GM19452 (cell line): ENCODE measurements at regions not wholly inside any gene's neighbourhood (a gene's known extent, or its start where the extent isn't known, plus 50 kb on each side); places are given as distances from the start of the nearest gene placed in this dataset.

Source experiments
- ATAC-seq: cut with Tn5 transposase; IDR thresholded peaks from one replicate; pipeline ENCODE4 v1.9.1; 2021; ENCODE audit not compliant: unreplicated experiment

DNA sequence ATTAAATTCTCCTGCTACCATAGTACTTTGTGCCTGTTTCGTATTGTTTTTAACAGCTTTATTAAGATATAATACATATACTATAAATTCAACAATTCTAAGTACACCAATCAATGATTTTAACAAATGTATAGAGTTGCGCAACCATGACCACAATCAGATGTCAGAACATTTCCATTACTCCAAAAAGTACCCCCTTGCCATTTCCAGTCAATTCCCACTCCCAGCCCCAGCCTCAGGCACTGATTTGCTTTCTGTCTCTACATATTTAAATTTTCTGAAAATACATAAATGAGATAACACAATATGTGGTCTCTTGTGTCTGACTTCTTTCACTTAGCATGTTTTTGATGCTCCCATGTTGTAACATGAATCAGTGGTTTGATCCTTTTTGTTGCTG is 193.9 kb downstream of the FIGN start:
- ATAC-seq: no peak

GRCh38 chr2:163541495-163541894 is 194.3 kb downstream of the FIGN start:
- ATAC-seq: no peak

- no peak for ATAC-seq
Observed at GRCh38 chr2:163528640-163529217, 207.1 kb downstream of the FIGN start.

DNA sequence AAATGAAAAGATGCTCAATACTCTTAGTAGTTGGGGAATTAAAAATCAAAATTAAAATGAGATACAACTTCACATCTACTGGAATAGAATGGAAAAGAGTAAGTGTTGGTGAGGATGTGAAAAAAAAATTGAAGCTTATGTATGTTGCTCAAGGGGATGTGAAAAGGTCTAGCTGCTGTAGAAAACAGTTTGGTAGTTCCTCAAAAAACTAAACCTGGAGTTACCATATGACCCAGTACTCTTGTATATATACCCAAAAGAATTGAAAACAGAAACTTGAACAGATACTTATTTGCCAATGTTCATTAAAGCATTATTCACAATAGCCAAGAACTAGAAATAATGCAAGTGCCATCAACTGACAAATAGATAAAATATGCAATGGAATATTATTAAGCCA is 208.4 kb downstream of the FIGN start:
- no peak for ATAC-seq

- ATAC-seq: no peak
Observed at GRCh38 chr2:163518762-163519161, 217.0 kb downstream of the FIGN start.

GRCh38 chr2:163515836-163516235 is 220.0 kb downstream of the FIGN start:
- no peak for ATAC-seq

DNA sequence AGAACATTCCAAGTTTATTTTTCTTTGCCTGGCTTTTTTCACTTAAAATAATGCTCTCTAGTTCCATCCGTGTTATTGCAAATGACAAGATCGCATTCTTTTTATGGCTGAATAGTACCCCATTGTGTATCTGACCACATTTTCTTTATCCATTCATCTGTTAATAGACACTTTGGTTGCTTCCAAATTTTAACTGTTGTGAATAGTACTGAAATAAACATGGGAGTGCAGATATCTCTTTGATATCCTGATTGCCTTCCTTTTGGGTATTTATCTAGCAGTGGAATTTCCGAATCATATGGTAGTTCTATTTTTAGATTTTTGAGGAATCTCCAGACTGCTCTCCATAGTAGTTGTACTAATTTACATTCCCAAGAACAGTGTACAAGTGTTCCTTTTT is 230.5 kb downstream of the FIGN start:
- no peak for ATAC-seq

DNA sequence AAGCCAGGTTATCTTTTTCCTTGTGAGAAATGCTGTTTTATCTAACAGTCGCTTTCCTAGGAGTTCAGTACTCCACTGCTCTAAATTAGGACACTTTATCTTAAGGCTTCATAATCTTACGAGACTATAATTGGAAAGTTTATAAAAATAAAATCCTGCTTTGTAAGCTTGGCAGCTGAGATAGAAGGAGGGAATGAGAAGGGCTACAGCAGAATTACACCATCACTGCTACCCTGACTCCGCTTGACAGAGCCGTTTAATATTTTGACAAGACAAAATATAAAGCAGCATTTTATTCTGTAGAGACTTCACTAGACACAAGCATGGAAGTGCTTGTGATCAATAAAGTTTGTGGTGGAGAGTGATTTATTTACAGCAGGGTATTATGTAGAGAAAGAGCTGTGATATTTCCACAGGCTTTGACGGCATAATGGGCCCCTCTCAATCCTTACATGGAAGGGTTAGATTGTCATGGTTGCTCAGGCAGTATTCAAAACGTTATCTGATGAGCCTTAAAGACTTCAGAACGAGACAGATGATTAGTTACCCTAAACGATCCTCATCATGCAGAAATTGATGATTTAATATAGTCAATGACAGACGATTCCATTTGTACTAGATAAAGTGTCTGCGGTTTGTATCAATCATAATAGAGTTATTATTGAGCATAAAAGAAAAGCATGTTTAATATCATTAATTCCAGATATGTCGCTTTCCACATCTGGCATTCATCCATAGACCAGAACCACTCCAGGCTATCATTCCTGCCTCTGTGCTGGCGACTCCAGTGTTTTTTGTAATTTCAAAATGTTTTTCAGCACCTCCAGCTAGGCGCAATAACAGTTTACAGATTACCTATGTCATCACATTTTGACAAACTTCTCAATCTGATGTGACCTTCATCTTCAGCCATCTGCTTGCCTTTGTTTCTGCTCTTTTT is 242.2 kb downstream of the FIGN start:
- ATAC-seq: no peak

GRCh38 chr2:163491850-163492249 is 244.0 kb downstream of the FIGN start:
- no peak for ATAC-seq

GRCh38 chr2:163490281-163490680 is 245.5 kb downstream of the FIGN start:
- ATAC-seq: no peak

DNA sequence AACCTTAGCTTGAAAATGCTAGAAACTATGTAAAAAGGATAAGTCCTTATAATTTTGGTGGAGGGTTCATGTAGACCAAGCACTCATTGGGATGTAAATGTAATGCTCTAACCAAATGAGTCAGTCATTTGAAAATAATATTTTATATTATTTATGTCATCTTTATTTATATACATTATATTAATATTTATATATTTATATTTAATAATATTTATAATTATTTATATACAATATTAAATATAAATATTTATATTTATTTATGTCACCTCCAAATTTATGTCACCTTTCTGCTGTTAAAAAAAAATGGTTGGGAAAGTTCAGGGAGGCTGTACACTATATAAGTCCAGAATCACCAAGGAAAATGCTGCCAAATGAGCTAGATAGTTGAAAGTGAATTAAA is 254.3 kb downstream of the FIGN start:
- no peak for ATAC-seq

GRCh38 chr2:163479599-163479998 is 256.2 kb downstream of the FIGN start:
- ATAC-seq: no peak

- no peak for ATAC-seq
Observed at GRCh38 chr2:163475815-163476214, 260.0 kb downstream of the FIGN start.

- no peak for ATAC-seq
Observed at GRCh38 chr2:163474889-163475288, 260.9 kb downstream of the FIGN start.

- ATAC-seq: no peak
Observed at GRCh38 chr2:163474319-163474744, 261.5 kb downstream of the FIGN start.

- ATAC-seq: no peak
Observed at GRCh38 chr2:163471947-163472346, 263.9 kb downstream of the FIGN start.

DNA sequence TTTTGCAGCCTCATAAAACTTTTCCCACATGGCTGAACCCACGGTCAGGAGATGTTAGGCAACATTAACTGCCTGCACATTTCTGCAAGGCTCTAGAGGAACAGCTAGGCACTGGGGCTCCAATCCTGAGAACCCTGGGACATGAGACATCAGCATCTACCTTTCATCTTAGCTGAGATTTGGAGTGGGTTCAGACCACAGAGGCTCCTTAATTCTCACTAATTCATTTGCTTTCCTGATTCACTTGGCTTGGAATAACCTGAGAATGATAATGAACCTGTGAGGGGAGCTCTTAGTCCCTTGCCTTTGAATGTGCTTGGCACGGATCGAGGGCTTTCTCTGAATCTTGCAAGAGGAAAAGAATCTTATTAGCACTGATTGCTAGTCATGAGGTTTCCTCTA is 266.2 kb downstream of the FIGN start:
- no peak for ATAC-seq

GRCh38 chr2:163467251-163467630 is 268.6 kb downstream of the FIGN start:
- ATAC-seq: no peak

- ATAC-seq: no peak
Observed at GRCh38 chr2:163466331-163467250, 269.2 kb downstream of the FIGN start.

DNA sequence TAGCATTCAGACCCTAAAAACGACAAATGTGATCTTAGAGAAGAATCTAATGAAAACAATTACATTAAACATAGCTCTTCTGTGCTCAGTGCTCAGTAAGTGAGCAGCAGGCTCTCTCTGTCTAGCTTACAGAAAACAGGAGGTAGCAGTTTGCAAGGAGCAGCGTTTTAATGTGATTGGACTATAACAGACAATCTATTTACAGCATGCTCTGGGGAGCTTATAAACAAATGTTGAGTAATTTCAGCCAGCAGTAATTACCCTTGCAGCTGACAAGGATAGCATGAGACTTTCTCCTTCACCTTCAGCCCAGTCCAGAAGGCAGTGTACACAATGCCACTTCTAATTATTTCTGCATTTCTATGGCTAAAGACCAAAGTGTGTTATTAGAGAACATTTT is 270.4 kb downstream of the FIGN start:
- no peak for ATAC-seq

GRCh38 chr2:163463411-163463810 is 272.4 kb downstream of the FIGN start:
- no peak for ATAC-seq
